ENCODE measurements at regions not wholly inside any gene's neighbourhood (a gene's known extent, or its start where the extent isn't known, plus 50 kb on each side); places are given as distances from the start of the nearest gene placed in this dataset.
"Not testable (repeated sequence)": the region's sequence is repeated elsewhere in the genome, so short reads cannot be mapped to it uniquely, and the experiment has no call there.

GRCh38 chr10:46782001-46782874, 129.0 kb upstream of the PTPN20 start:
- H3K4me3 Mint-ChIP-seq; CTCF ChIA-PET; H3K27ac Mint-ChIP-seq; H3K4me1 Mint-ChIP-seq; H3K36me3 Mint-ChIP-seq (ENCODE audit: low read depth); intact Hi-C loops (cut with DNase I, micrococcal nuclease); H3K9me3 Mint-ChIP-seq (ENCODE audit: low read depth); DNase-seq; H3K27me3 Mint-ChIP-seq: not testable (repeated sequence)
- peak; percentile 24 for ATAC-seq
- POLR2A ChIA-PET = interaction anchor here (0.7 kb wide), 1 partner anchor 413 kb away, joined by 3 read pairs; no protein-coding TSS in a partner anchor

- H3K27ac Mint-ChIP-seq; intact Hi-C loops (cut with DNase I, micrococcal nuclease); H3K9me3 Mint-ChIP-seq (ENCODE audit: low read depth); POLR2A ChIA-PET; DNase-seq; H3K36me3 Mint-ChIP-seq (ENCODE audit: low read depth); CTCF ChIA-PET; ATAC-seq; H3K27me3 Mint-ChIP-seq; H3K4me3 Mint-ChIP-seq; H3K4me1 Mint-ChIP-seq: not testable (repeated sequence)
Observed at GRCh38 chr10:46784665-46785064, 126.6 kb upstream of the PTPN20 start.

GRCh38 chr10:46786125-46786517, 125.1 kb upstream of the PTPN20 start:
- intact Hi-C loops (cut with DNase I, micrococcal nuclease); DNase-seq; H3K36me3 Mint-ChIP-seq (ENCODE audit: low read depth); CTCF ChIA-PET; POLR2A ChIA-PET; H3K27me3 Mint-ChIP-seq; H3K27ac Mint-ChIP-seq; H3K9me3 Mint-ChIP-seq (ENCODE audit: low read depth); H3K4me1 Mint-ChIP-seq: not testable (repeated sequence)
- peak overlapping the region; percentile 82 for H3K4me3 Mint-ChIP-seq
- ATAC-seq = peak; percentile 21

- ATAC-seq = peak; percentile 78
- intact Hi-C loops (cut with DNase I, micrococcal nuclease); H3K36me3 Mint-ChIP-seq (ENCODE audit: low read depth); H3K9me3 Mint-ChIP-seq (ENCODE audit: low read depth); POLR2A ChIA-PET; H3K4me1 Mint-ChIP-seq; H3K27me3 Mint-ChIP-seq; CTCF ChIA-PET: not testable (repeated sequence)
- peak; percentile 80 for DNase-seq
- H3K27ac Mint-ChIP-seq = peak overlapping the region; percentile 86
- peak overlapping the region; percentile 82 for H3K4me3 Mint-ChIP-seq
Observed at GRCh38 chr10:46786518-46787320, 124.5 kb upstream of the PTPN20 start.

- H3K4me1 Mint-ChIP-seq = no peaks in the 10 kb centered on the region
- ATAC-seq = peak; percentile 71
Observed at GRCh38 chr10:46787321-46787615, 124.0 kb upstream of the PTPN20 start.

GRCh38 chr10:46792657-46793357, 118.4 kb upstream of the PTPN20 start:
- H3K27me3 Mint-ChIP-seq; H3K4me1 Mint-ChIP-seq; intact Hi-C loops (cut with DNase I, micrococcal nuclease); H3K27ac Mint-ChIP-seq; ATAC-seq; CTCF ChIA-PET; H3K9me3 Mint-ChIP-seq (ENCODE audit: low read depth); H3K36me3 Mint-ChIP-seq (ENCODE audit: low read depth); POLR2A ChIA-PET; H3K4me3 Mint-ChIP-seq; DNase-seq: not testable (repeated sequence)

More at GRCh38 chr10:46787321-46787615, 124.0 kb upstream of the PTPN20 start:
- Mint-ChIP-seq H3K27ac (peak overlapping the region; percentile 86), H3K9me3 (ENCODE audit: low read depth) (no peaks in the 10 kb centered on the region), H3K36me3 (ENCODE audit: low read depth) (no peaks in the 10 kb centered on the region), H3K27me3 (no peaks in the 10 kb centered on the region), H3K4me3 (peak overlapping the region; percentile 82)
- intact Hi-C loops (cut with DNase I, micrococcal nuclease) = no loop called here
- ChIA-PET POLR2A (no interaction called here), CTCF (no interaction called here)
- peak; percentile 47 for DNase-seq

- H3K27me3 Mint-ChIP-seq; CTCF ChIA-PET; H3K27ac Mint-ChIP-seq; H3K36me3 Mint-ChIP-seq (ENCODE audit: low read depth); H3K4me1 Mint-ChIP-seq; intact Hi-C loops (cut with DNase I, micrococcal nuclease); H3K9me3 Mint-ChIP-seq (ENCODE audit: low read depth); ATAC-seq; POLR2A ChIA-PET; H3K4me3 Mint-ChIP-seq; DNase-seq: not testable (repeated sequence)
Observed at GRCh38 chr10:46796351-46796750, 114.9 kb upstream of the PTPN20 start.

GRCh38 chr10:46802010-46802409, 109.2 kb upstream of the PTPN20 start:
- not testable (repeated sequence) for H3K27me3 Mint-ChIP-seq

GRCh38 chr10:46803082-46803481, 108.1 kb upstream of the PTPN20 start:
- H3K27ac Mint-ChIP-seq; POLR2A ChIA-PET; ATAC-seq; H3K27me3 Mint-ChIP-seq; CTCF ChIA-PET; H3K9me3 Mint-ChIP-seq (ENCODE audit: low read depth); H3K36me3 Mint-ChIP-seq (ENCODE audit: low read depth); DNase-seq; H3K4me1 Mint-ChIP-seq; intact Hi-C loops (cut with DNase I, micrococcal nuclease); H3K4me3 Mint-ChIP-seq: not testable (repeated sequence)

More at GRCh38 chr10:46802010-46802409, 109.2 kb upstream of the PTPN20 start:
- H3K4me3 Mint-ChIP-seq; H3K9me3 Mint-ChIP-seq (ENCODE audit: low read depth); ATAC-seq; H3K27ac Mint-ChIP-seq; CTCF ChIA-PET; H3K36me3 Mint-ChIP-seq (ENCODE audit: low read depth); DNase-seq; POLR2A ChIA-PET; intact Hi-C loops (cut with DNase I, micrococcal nuclease); H3K4me1 Mint-ChIP-seq: not testable (repeated sequence)

- H3K9me3 Mint-ChIP-seq (ENCODE audit: low read depth); H3K27ac Mint-ChIP-seq; H3K4me3 Mint-ChIP-seq; H3K4me1 Mint-ChIP-seq; intact Hi-C loops (cut with DNase I, micrococcal nuclease); POLR2A ChIA-PET; CTCF ChIA-PET; H3K36me3 Mint-ChIP-seq (ENCODE audit: low read depth); H3K27me3 Mint-ChIP-seq: not testable (repeated sequence)
- peak; percentile 8 for DNase-seq
- ATAC-seq = peak; percentile 47
Observed at GRCh38 chr10:46810222-46810621, 101.0 kb upstream of the PTPN20 start.

- CTCF ChIA-PET; DNase-seq; H3K27ac Mint-ChIP-seq; POLR2A ChIA-PET; H3K36me3 Mint-ChIP-seq (ENCODE audit: low read depth); H3K4me3 Mint-ChIP-seq; H3K9me3 Mint-ChIP-seq (ENCODE audit: low read depth); ATAC-seq; intact Hi-C loops (cut with DNase I, micrococcal nuclease); H3K27me3 Mint-ChIP-seq; H3K4me1 Mint-ChIP-seq: not testable (repeated sequence)
Observed at GRCh38 chr10:46816126-46816525, 95.1 kb upstream of the PTPN20 start.

Measured in activated CD4-positive, alpha-beta T cell treated with anti-CD3 and anti-CD28 coated beads for 36 hours (primary cell).